ENCODE measurements at regions not wholly inside any gene's neighbourhood (a gene's known extent, or its start where the extent isn't known, plus 50 kb on each side); places are given as distances from the start of the nearest gene placed in this dataset.

GRCh38 chr20:22810626-22811569 lies 224.2 kb upstream of the SSTR4 start:
- ChIA-PET CTCF (ENCODE audit: low intra/inter-chr PET ratio, low total read pairs) (no interaction called here), POLR2A (no interaction called here)
- no peak for DNase-seq (ENCODE audit: low spot score)
- WGBS (ENCODE audit: low lambda C conversion rate): 18% methylated on average over 11 of the region's 11 CpGs
- no peaks in the 10 kb centered on the region for H3K27me3 ChIP-seq (ENCODE audit: control insufficient read depth in 1 of 2, insufficient read depth in 2 of 2, low read length in 2 of 2)
- no peak overlapping the region for H3K9ac ChIP-seq (ENCODE audit: insufficient read depth, low read depth, low read length)
- H3K9me3 ChIP-seq (ENCODE audit: low read length): no peaks in the 10 kb centered on the region
- no peaks in the 10 kb centered on the region for H3K79me2 ChIP-seq (ENCODE audit: insufficient read depth, low read length)
- no peak for ATAC-seq
- no peak overlapping the region for H3K4me3 ChIP-seq (replicated peaks in 1 of 3; ENCODE audit: insufficient read depth in 1 of 3, low read depth in 2 of 3, low read length in 3 of 3)
- no peaks in the 10 kb centered on the region for H3K36me3 ChIP-seq (replicated peaks in 1 of 2; ENCODE audit: control insufficient read depth in 1 of 2, insufficient read depth in 2 of 2, low read length in 2 of 2)
- intact Hi-C loops (cut with micrococcal nuclease; ENCODE audit: unreplicated experiment): no loop called here
- no peaks in the 10 kb centered on the region for H4K20me1 ChIP-seq (ENCODE audit: insufficient read depth, low read length)
- FAIRE-seq: no peak
- TF ChIP-seq ZNF512B (CRISPR knock-in tag; IDR thresholded peaks at IDR 0.05; ENCODE audit: borderline replicate concordance): no peak
- in situ Hi-C loops (cut with HindIII; ENCODE audit: extremely low pct_ligation_motif_present, low pct_unique_long_range_greater_than_20kb): no loop called here
- H3K4me1 ChIP-seq (ENCODE audit: insufficient read depth, low read length): no peaks in the 10 kb centered on the region
- H3K27ac ChIP-seq (ENCODE audit: extremely low read length, insufficient read depth, low read length): no peak overlapping the region
- H2AFZ ChIP-seq (ENCODE audit: low read length): no peak overlapping the region
- BruUV-seq (replicated peaks): no TSS peak
- H3K4me2 ChIP-seq (ENCODE audit: low read depth, low read length): no peak overlapping the region

- ATAC-seq: no peak
- Histone ChIP-seq H3K4me3 (replicated peaks in 1 of 3; ENCODE audit: insufficient read depth in 1 of 3, low read depth in 2 of 3, low read length in 3 of 3) (no peak overlapping the region), H4K20me1 (ENCODE audit: insufficient read depth, low read length) (no peaks in the 10 kb centered on the region), H3K9ac (ENCODE audit: insufficient read depth, low read depth, low read length) (no peak overlapping the region), H3K27ac (ENCODE audit: extremely low read length, insufficient read depth, low read length) (no peak overlapping the region), H3K79me2 (ENCODE audit: insufficient read depth, low read length) (no peaks in the 10 kb centered on the region), H3K4me1 (ENCODE audit: insufficient read depth, low read length) (no peaks in the 10 kb centered on the region), H3K9me3 (ENCODE audit: low read length) (no peaks in the 10 kb centered on the region), H3K36me3 (replicated peaks in 1 of 2; ENCODE audit: control insufficient read depth in 1 of 2, insufficient read depth in 2 of 2, low read length in 2 of 2) (no peaks in the 10 kb centered on the region), H3K4me2 (ENCODE audit: low read depth, low read length) (no peak overlapping the region), H2AFZ (ENCODE audit: low read length) (no peak overlapping the region), H3K27me3 (ENCODE audit: control insufficient read depth in 1 of 2, insufficient read depth in 2 of 2, low read length in 2 of 2) (no peaks in the 10 kb centered on the region)
- no TSS peak for BruUV-seq (replicated peaks)
- POLR2A ChIA-PET: no interaction called here
- CTCF ChIA-PET (ENCODE audit: low intra/inter-chr PET ratio, low total read pairs): no interaction called here
- WGBS (ENCODE audit: low lambda C conversion rate): 13% methylated on average over 9 of the region's 9 CpGs
- no peak for FAIRE-seq
- in situ Hi-C loops (cut with HindIII; ENCODE audit: extremely low pct_ligation_motif_present, low pct_unique_long_range_greater_than_20kb) (no loop called here), intact Hi-C loops (cut with micrococcal nuclease; ENCODE audit: unreplicated experiment) (no loop called here)
- DNase-seq (ENCODE audit: low spot score): no peak
- TF ChIP-seq SRY (CRISPR knock-in tag; IDR thresholded peaks at IDR 0.05): no peak
- no peak for TF ChIP-seq ZNF3 (CRISPR knock-in tag; IDR thresholded peaks at IDR 0.05)
- no peak for TF ChIP-seq ZBTB38 (CRISPR knock-in tag; IDR thresholded peaks at IDR 0.05)
- no peak for TF ChIP-seq DNMT3B (CRISPR knock-in tag; conservative IDR thresholded peaks at IDR 0.05)
- TF ChIP-seq KDM3A (CRISPR knock-in tag; IDR thresholded peaks at IDR 0.05; ENCODE audit: low read depth): no peak
- no peak for TF ChIP-seq MTERF4 (CRISPR knock-in tag; IDR thresholded peaks at IDR 0.05)
- TF ChIP-seq ZNF724P (CRISPR knock-in tag; IDR thresholded peaks at IDR 0.05; ENCODE audit: borderline replicate concordance): no peak
- TF ChIP-seq ZNF275 (CRISPR knock-in tag; IDR thresholded peaks at IDR 0.05; ENCODE audit: borderline replicate concordance): no peak
- no peak for TF ChIP-seq HMGA1 (CRISPR knock-in tag; conservative IDR thresholded peaks at IDR 0.05)
- no peak for TF ChIP-seq SMARCC2 (IDR thresholded peaks at IDR 0.05)
- no peak for TF ChIP-seq ZNF790 (CRISPR knock-in tag; IDR thresholded peaks at IDR 0.05; ENCODE audit: borderline replicate concordance)
Observed at GRCh38 chr20:22814471-22815205, 220.5 kb upstream of the SSTR4 start.

All from HepG2 (cell line).